ENCODE measurements at regions not wholly inside any gene's neighbourhood (a gene's known extent, or its start where the extent isn't known, plus 50 kb on each side); places are given as distances from the start of the nearest gene placed in this dataset.

DNA sequence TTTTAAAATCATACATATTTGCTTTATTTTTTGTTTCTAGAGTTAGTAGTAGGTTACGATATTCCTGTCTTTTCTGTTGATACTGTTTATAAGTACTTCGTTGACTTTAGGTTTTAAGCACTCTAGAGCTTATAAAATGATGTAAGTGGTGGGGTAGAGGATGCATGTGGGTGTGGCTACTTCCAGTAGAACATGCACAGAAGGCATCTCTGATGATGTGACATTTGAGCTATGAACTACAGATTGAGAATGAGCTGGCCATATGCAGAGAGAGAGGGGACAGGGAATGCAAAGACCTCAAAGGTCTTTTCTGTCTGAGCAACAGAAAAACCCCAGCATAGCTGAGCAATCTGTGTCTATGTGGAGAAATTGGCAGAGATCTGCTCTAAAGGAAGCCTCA lies 233.9 kb upstream of the STAC start:
- no peaks in the 10 kb centered on the region for H3K9me3 ChIP-seq (ENCODE audit: insufficient read depth in 2 of 2, low read depth in 1 of 2, low read length in 1 of 2)
- H2BK12ac ChIP-seq (ENCODE audit: low read depth, low read length) = no peak overlapping the region
- DNase-seq (ENCODE audit: low read depth in 1 of 2, low spot score in 2 of 2) = no peak
- H3K14ac ChIP-seq (ENCODE audit: insufficient read length) = no peak overlapping the region
- FAIRE-seq = no peak
- no peak overlapping the region for H3K4me3 ChIP-seq (ENCODE audit: extremely low read depth in 1 of 4, insufficient read depth in 2 of 4, low read depth in 3 of 4, low read length in 4 of 4)
- H3K27me3 ChIP-seq (replicated peaks in 1 of 4; ENCODE audit: control insufficient read depth in 3 of 4, extremely low read depth in 1 of 4, insufficient read depth in 3 of 4, low read length in 3 of 4) = no peaks in the 10 kb centered on the region
- H2BK20ac ChIP-seq (ENCODE audit: low read length) = no peak overlapping the region
- no peaks in the 10 kb centered on the region; the same call in 1 of the 2 replicates for H3K23me2 ChIP-seq (ENCODE audit: low read depth, low read length)
- H3K9ac ChIP-seq (replicated peaks in 1 of 4; ENCODE audit: extremely low read depth in 1 of 4, low read depth in 3 of 4, low read length in 3 of 4) = no peak overlapping the region
- ChIA-PET CTCF (ENCODE audit: partially characterized antibody) (interaction anchor here (0.6 to 1.2 kb wide), 2 partner anchors 12 to 180 kb away, joined by 3 read pairs; no protein-coding TSS in a partner anchor), POLR2A (ENCODE audit: partially characterized antibody) (no interaction called here)
- H3K79me2 ChIP-seq (ENCODE audit: control insufficient read depth in 1 of 2, insufficient read depth in 2 of 2, low read length in 2 of 2) = no peaks in the 10 kb centered on the region
- no peak overlapping the region for H3K27ac ChIP-seq (ENCODE audit: low read depth, low read length)
- WGBS, 2 experiments (ENCODE audit: extremely low coverage in 1 of 2, insufficient coverage in 1 of 2, insufficient read length in 1 of 2, insufficient replicate concordance in 2 of 2, low coverage in 1 of 2, low lambda C conversion rate in 2 of 2, missing lambda C conversion rate in 1 of 2) = 96% methylated on average over 2 of the region's 2 CpGs; no CpG with 5 or more reads in 1 of the 2 experiments
- H3K18ac ChIP-seq (ENCODE audit: extremely low read depth, low read length) = no peak overlapping the region
- H4K91ac ChIP-seq (replicated peaks; ENCODE audit: insufficient read length, low read length) = no peak overlapping the region
- no peak overlapping the region for H4K5ac ChIP-seq (ENCODE audit: insufficient read length, low read depth, low read length)
- no peak overlapping the region for H2AK5ac ChIP-seq (ENCODE audit: low read depth, low read length)
- no peaks in the 10 kb centered on the region for H3K4me1 ChIP-seq (replicated peaks in 1 of 4; ENCODE audit: control insufficient read depth in 3 of 4, insufficient read depth in 4 of 4, low read length in 3 of 4)
- H3K23ac ChIP-seq (ENCODE audit: insufficient read length) = no peak overlapping the region
- no peaks in the 10 kb centered on the region for H3K36me3 ChIP-seq (ENCODE audit: control insufficient read depth in 2 of 4, insufficient read depth in 4 of 4, low read length in 3 of 4)
- H2BK120ac ChIP-seq (replicated peaks; ENCODE audit: low read depth, low read length) = no peak overlapping the region
- no peaks in the 10 kb centered on the region for H4K20me1 ChIP-seq (replicated peaks in 1 of 2; ENCODE audit: control insufficient read depth in 1 of 2, insufficient read depth in 2 of 2, low read length in 2 of 2)
- no peak overlapping the region for H3K56ac ChIP-seq (replicated peaks; ENCODE audit: insufficient read length, low read depth, low read length)
- no peak overlapping the region for H3K4ac ChIP-seq (replicated peaks; ENCODE audit: insufficient read length, low read depth, low read length)
- no peak overlapping the region for H4K8ac ChIP-seq (ENCODE audit: extremely low read depth, insufficient read depth, low read length)
- no peak overlapping the region for H2AFZ ChIP-seq (ENCODE audit: low read length)
- H2BK5ac ChIP-seq (ENCODE audit: low read depth, low read length) = no peak overlapping the region
- no peak overlapping the region for H2BK15ac ChIP-seq (ENCODE audit: low read length)
- H3K79me1 ChIP-seq (ENCODE audit: low read depth, low read length) = no peaks in the 10 kb centered on the region
- no peak overlapping the region for H3K4me2 ChIP-seq (ENCODE audit: insufficient read depth in 1 of 2, low read depth in 2 of 2, low read length in 2 of 2)
- no peak for TF ChIP-seq TCF12 (IDR thresholded peaks at IDR 0.05; ENCODE audit: low read depth, low read length)

Data from H1 (cell line).